ENCODE measurements at regions not wholly inside any gene's neighbourhood (a gene's known extent, or its start where the extent isn't known, plus 50 kb on each side); places are given as distances from the start of the nearest gene placed in this dataset.
A peak's percentile ranks its signal among the peaks of the same experiment; 100 is the strongest.
"Not testable (repeated sequence)": the region's sequence is repeated elsewhere in the genome, so short reads cannot be mapped to it uniquely, and the experiment has no call there.

- DNase-seq, result no peak
These were observed 385.1 kb downstream of the DTWD2 start for GRCh38 chr5:118603278-118603677.

DNA sequence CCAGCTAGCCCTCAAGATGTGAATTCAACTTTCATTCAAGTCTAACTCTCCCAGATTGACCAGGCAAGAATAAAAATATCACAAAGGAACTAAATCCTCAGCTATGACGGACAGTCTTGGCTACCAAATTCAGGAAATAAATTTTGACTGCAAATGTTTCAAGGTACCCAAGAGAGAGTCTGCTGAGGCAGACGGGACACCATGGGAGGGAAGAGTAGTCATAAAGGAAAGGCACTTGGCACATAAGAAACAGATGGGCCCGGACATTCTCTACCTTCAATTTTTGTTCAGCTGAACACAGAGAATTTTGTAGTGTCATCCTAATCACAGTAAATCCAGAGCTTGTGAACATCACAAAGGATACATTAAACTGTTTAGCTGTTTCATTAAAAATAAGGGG lies 390.0 kb downstream of the DTWD2 start:
- no peak for DNase-seq

DNA sequence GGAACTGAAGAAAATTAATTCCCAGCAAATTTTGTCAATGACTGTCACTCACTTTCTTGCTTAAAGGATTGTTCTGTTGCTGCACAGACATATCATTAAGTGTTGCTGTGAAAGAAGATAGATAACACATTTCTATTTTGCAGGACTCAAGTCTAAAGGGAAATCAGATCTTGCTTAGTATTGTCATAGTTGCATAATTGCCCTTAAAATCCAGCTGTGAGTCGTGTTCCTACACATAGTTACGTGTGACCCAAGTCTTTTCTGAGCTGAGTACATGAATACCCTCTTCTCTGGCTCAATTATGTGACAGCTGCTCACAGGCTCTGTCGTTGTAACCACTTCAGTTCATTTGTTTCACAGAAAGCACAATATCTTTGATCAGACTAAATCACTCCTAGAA lies 390.8 kb downstream of the DTWD2 start:
- DNase-seq, result no peak

DNA sequence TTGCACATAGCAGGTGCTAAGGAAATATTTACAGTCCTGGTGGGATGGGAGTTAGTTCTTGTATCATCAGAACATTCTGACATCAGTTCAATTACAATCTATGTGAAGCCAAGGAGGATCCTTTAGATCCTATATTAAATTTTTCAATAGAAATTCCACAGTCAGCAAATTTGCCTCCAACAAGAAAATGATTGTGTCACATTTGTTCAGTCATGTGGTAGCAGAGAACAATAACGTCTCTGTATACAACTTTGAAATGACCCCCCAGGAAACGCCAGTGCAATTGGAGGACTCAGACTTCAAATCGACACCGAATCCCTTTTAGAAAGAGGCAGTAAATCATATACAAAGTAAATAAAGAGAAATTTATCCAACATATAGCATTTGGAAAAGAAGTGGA lies 392.1 kb downstream of the DTWD2 start:
- no peak for DNase-seq

DNA sequence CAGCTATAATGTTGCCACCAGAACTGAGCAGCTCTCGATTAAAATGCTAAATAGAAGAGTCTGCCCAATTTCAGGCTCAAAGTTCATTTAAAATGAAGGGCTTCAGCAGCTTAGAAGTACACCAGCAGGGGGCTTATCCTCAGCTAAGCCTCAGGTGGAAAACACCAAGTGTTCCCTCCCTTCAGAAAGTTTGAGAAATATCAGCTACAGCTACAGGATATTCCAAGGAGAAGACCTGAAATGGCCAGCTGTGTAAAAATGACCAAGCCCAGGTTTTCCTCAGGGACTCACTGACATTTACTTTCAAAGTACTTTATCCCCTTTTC lies 395.4 kb downstream of the DTWD2 start:
- DNase-seq, result peak; percentile 14

DNA sequence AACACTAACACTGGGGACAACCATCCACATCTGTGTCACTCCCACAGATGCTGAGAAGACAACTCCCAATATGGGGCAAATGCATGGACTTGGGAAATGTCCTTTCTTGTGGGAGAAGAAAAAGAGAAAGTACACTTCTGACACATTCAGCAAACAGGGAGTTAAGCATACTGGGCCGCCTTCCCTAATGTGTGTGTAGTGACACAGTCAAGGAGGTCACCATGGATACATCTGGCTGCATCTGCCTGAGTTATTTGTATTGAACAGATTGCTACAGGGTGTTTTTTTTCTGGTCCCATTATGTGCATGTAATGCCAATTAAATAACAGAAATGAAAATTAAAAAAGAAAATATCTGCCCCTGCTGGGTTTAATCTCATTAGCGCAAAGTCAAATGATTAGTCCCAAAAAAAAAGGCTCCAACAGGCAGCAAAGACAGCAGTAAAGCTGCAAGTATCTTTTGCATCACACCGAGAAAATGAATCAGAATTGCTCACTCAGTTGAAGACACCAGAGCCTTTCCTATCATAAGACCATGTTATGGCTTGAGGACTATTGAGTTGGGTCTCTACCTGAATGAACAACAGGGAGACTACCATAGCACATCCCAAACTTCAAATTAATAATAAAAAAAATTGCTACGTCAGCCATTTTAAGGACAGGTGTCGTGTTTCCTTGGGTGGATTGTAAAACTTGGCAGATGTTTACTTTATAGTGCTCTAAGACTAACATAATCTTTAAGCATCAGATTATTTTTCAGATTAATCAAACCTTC lies 395.9 kb downstream of the DTWD2 start:
- no peak for DNase-seq

GRCh38 chr5:118590806-118591205 lies 397.5 kb downstream of the DTWD2 start:
- DNase-seq, result no peak

GRCh38 chr5:118580949-118581348 lies 407.4 kb downstream of the DTWD2 start:
- no peak for DNase-seq

DNA sequence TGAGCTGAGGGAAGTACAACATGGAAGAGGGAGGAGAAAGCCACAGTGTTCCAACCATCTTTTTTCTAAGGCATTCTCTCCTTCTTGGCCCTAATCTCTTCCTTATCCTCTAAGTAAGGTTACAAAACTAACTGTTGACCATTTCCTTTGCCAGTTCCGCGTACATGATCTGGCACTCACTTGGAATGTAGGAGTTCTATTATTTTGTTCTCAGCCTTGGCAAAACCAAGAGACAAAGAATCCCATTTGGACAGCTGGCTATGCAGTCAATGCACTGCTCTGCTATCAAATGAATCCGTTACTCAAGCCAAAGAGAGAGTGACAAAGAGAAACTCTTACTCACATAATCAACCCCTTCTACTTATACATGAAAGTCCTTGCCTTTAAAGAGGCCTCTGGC lies 410.3 kb downstream of the DTWD2 start:
- no peak for DNase-seq

- DNase-seq, result no peak
These were observed 410.7 kb downstream of the DTWD2 start for GRCh38 chr5:118577621-118578020.

DNA sequence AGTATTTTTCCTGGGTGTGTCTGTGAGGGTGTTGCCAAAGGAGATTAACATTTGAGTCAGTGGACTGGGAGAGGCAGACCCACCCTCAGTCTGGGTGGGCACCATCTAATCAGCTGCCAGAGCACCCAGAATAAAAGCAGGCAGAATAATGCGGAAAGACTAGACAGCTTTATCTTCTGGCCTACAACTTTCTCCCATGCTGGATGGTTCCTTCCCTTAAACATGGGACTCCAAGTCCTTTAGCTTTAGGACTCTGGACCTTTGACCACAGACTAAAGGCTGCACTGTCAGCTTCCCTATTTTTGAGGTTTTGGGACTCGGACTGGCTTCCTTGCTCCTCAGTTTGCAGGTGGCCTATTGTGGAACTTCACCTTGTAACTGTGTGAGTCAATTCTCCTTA lies 418.1 kb downstream of the DTWD2 start:
- not testable (repeated sequence) for DNase-seq

- not testable (repeated sequence) for DNase-seq
These were observed 418.8 kb downstream of the DTWD2 start for GRCh38 chr5:118569596-118569995.

GRCh38 chr5:118565335-118565971 lies 422.9 kb downstream of the DTWD2 start:
- DNase-seq, result no peak

GRCh38 chr5:118561971-118562370 lies 426.4 kb downstream of the DTWD2 start:
- no peak for DNase-seq

GRCh38 chr5:118561235-118561634 lies 427.1 kb downstream of the DTWD2 start:
- no peak for DNase-seq

DNA sequence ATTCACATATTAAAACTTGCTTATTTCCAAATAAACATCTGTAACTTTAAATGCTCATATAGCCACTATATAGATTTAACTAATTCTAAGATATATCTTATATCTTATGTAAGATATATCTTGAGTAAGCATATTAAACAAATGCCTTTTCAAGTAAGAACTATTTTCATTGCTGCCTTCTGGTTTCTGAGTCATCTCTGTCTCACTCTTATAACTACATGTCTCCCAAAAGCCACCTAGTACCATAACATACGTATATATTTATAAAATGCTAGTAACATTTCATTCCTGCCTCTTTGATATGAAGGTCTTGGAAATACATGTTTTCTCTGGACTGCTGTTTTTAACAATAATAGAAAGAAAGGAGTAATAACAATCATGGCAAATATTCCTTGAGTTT lies 429.5 kb downstream of the DTWD2 start:
- DNase-seq, result no peak

- no peak for DNase-seq
These were observed 431.1 kb downstream of the DTWD2 start for GRCh38 chr5:118557251-118557661.

DNA sequence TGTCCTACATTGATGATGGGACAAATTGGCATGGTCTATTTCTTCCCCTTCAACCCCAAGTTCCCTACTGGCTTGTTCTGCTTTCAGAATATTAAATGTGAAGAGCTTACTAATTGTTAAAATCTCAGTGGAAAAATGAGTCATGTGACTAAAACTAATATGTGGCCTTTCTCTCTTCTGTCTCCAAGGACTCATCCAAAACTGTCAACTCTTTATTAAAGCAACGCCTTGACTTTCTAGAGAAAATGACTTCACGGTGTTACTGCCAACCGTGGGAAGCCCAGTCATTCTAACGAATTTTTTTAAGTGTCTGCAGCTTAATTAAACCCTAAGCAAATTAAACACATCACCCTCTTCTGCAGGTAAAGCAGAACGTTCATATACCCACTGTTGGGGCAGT lies 431.6 kb downstream of the DTWD2 start:
- no peak for DNase-seq

GRCh38 chr5:118555727-118556126 lies 432.6 kb downstream of the DTWD2 start:
- no peak for DNase-seq

DNA sequence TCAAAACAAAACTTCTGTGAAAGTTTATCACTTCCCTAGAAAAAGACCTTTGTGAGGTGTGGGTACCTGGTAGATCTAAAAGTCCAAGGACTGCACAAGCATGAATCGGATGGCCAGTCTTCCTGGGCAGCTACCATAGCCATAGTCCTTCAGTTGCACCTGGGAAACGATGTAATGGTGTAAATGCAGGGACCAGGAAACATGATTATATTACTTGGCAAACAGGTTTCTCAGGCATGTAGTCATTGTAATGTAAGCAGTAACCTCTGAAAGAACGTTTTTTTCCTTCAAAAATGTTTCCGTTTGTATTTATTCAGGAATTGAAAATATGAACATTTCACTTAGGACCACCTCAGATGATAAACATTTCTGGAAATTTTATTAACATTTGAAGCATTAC lies 433.4 kb downstream of the DTWD2 start:
- no peak for DNase-seq

DNA sequence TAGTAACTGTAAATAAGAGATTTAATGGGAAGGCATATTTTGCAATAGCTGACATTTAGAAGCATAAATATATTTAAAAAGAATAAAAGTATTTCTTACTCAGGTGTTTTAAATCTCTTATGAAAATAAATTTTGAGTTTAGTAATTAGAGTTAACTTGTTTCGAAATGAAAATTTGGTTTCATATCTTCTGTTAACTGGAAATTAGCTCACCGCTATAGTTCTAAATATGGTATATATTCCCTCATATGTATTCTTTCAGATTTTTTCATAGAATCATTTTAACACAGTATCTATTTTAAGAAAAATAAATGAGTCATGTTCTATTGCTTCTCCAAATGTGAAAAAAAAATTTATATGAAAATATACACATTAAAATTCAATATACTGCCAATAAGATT lies 434.1 kb downstream of the DTWD2 start:
- no peak for DNase-seq

- no peak for DNase-seq
These were observed 434.7 kb downstream of the DTWD2 start for GRCh38 chr5:118553662-118554061.

GRCh38 chr5:118552731-118553360 lies 435.5 kb downstream of the DTWD2 start:
- DNase-seq, result no peak

DNA sequence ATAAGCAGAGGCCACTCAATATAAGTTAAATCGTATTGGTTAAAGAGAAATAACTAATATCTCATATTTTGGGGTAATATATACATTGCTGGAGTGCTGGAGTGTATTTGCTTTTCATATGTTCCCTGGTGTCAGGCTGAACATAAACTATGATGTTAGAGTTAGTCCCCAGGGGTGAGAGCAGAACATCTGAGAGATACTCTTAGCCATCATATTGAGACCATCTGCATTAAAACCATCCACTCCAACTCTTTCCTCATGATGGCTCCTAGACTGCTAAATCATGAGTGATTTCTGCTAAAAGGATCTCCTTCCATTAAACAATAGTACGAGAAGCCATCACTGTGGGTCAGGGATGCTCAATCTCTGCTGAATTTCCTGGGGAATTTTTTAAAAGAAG lies 436.2 kb downstream of the DTWD2 start:
- no peak for DNase-seq

- DNase-seq, result no peak
These were observed 436.6 kb downstream of the DTWD2 start for GRCh38 chr5:118551716-118552115.

Measured in hematopoietic multipotent progenitor cell treated with erythropoietin and hydrocortisone succinate and interleukin-3 and kit ligand, for 6 days (in vitro differentiated cells).